ENCODE measurements at regions not wholly inside any gene's neighbourhood (a gene's known extent, or its start where the extent isn't known, plus 50 kb on each side); places are given as distances from the start of the nearest gene placed in this dataset.
A peak's percentile ranks its signal among the peaks of the same experiment; 100 is the strongest.

DNA sequence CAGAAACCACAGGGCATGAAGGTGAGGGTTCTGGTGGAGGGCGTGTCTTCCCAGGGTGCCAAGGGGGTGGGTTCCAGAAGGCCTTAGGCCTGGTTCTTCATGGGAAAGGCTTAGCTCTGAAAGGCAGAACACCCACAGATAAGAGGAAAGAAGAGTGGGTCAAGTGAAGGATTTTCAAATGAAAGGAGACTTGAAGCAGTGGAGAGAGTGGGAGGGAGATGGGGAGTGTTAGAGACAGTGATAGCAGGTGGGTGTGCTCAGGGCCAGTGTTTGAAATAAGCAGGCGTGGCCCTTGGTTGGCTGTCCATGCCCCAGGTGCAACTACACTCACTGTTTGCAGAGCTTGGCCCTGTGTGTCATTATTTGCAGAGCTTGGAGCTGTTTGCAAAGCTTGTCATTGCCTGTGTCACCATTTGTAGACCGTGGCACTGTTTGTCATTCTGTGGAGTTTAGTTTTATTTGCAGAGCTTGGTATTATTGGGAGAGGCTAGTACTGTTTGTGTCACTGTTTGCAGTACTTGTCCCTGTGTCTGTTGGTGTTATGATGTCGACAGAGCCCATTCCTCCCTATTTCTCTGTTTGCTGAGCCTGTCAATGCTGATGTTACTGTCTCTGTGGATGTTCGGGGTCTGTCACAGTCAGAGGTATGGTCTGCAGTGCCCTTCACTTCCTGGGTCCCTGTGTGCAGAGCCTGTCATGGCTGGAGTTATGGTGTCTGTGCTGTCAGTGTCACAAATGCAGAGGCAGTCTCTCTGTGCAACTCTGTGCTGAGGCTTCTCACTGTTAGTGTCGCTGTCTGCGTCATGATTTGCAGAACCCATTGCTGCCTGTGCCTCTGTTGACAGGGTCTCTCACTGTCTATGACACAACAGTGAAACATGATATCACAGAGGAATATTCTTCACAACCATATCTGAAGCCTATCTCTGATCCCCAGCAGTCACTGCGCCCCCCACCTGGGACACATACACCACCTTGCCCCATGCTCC lies 127.7 kb upstream of the LRFN2 start (continued):
- TF ChIP-seq, protein P1, sequence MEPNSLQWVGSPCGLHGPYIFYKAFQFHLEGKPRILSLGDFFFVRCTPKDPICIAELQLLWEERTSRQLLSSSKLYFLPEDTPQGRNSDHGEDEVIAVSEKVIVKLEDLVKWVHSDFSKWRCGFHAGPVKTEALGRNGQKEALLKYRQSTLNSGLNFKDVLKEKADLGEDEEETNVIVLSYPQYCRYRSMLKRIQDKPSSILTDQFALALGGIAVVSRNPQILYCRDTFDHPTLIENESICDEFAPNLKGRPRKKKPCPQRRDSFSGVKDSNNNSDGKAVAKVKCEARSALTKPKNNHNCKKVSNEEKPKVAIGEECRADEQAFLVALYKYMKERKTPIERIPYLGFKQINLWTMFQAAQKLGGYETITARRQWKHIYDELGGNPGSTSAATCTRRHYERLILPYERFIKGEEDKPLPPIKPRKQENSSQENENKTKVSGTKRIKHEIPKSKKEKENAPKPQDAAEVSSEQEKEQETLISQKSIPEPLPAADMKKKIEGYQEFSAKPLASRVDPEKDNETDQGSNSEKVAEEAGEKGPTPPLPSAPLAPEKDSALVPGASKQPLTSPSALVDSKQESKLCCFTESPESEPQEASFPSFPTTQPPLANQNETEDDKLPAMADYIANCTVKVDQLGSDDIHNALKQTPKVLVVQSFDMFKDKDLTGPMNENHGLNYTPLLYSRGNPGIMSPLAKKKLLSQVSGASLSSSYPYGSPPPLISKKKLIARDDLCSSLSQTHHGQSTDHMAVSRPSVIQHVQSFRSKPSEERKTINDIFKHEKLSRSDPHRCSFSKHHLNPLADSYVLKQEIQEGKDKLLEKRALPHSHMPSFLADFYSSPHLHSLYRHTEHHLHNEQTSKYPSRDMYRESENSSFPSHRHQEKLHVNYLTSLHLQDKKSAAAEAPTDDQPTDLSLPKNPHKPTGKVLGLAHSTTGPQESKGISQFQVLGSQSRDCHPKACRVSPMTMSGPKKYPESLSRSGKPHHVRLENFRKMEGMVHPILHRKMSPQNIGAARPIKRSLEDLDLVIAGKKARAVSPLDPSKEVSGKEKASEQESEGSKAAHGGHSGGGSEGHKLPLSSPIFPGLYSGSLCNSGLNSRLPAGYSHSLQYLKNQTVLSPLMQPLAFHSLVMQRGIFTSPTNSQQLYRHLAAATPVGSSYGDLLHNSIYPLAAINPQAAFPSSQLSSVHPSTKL (CRISPR knock-in tag; IDR thresholded peaks at IDR 0.05): peak; percentile 89
- no peak for TF ChIP-seq ZNF501 (CRISPR knock-in tag; IDR thresholded peaks at IDR 0.05)
- TF ChIP-seq MAZ (IDR thresholded peaks at IDR 0.05; ENCODE audit: borderline replicate concordance, low read depth, low read length): no peak
- no peak for TF ChIP-seq MAZ (CRISPR knock-in tag; IDR thresholded peaks at IDR 0.05; ENCODE audit: low read depth)
- no peak for TF ChIP-seq SALL2 (CRISPR knock-in tag; IDR thresholded peaks at IDR 0.05)
- TF ChIP-seq, protein P2, sequence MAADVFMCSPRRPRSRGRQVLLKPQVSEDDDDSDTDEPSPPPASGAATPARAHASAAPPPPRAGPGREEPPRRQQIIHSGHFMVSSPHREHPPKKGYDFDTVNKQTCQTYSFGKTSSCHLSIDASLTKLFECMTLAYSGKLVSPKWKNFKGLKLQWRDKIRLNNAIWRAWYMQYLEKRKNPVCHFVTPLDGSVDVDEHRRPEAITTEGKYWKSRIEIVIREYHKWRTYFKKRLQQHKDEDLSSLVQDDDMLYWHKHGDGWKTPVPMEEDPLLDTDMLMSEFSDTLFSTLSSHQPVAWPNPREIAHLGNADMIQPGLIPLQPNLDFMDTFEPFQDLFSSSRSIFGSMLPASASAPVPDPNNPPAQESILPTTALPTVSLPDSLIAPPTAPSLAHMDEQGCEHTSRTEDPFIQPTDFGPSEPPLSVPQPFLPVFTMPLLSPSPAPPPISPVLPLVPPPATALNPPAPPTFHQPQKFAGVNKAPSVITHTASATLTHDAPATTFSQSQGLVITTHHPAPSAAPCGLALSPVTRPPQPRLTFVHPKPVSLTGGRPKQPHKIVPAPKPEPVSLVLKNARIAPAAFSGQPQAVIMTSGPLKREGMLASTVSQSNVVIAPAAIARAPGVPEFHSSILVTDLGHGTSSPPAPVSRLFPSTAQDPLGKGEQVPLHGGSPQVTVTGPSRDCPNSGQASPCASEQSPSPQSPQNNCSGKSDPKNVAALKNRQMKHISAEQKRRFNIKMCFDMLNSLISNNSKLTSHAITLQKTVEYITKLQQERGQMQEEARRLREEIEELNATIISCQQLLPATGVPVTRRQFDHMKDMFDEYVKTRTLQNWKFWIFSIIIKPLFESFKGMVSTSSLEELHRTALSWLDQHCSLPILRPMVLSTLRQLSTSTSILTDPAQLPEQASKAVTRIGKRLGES (CRISPR knock-in tag; IDR thresholded peaks at IDR 0.05; ENCODE audit: borderline replicate concordance): no peak
- TF ChIP-seq ZNF484 (CRISPR knock-in tag; IDR thresholded peaks at IDR 0.05; ENCODE audit: borderline replicate concordance, low read depth): no peak
- TF ChIP-seq, protein P3, sequence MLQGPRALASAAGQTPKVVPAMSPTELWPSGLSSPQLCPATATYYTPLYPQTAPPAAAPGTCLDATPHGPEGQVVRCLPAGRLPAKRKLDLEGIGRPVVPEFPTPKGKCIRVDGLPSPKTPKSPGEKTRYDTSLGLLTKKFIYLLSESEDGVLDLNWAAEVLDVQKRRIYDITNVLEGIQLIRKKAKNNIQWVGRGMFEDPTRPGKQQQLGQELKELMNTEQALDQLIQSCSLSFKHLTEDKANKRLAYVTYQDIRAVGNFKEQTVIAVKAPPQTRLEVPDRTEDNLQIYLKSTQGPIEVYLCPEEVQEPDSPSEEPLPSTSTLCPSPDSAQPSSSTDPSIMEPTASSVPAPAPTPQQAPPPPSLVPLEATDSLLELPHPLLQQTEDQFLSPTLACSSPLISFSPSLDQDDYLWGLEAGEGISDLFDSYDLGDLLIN (CRISPR knock-in tag; IDR thresholded peaks at IDR 0.05; ENCODE audit: borderline replicate concordance): 0 out of 2 replicates have a peak, but pooled peaks have one; percentile 49
- no peak for TF ChIP-seq ZNF83 (CRISPR knock-in tag; IDR thresholded peaks at IDR 0.05; ENCODE audit: borderline replicate concordance)
- TF ChIP-seq ARHGAP35 (CRISPR knock-in tag; IDR thresholded peaks at IDR 0.05; ENCODE audit: borderline replicate concordance): no peak
- no peak for TF ChIP-seq ZNF816 (CRISPR knock-in tag; IDR thresholded peaks at IDR 0.05; ENCODE audit: borderline replicate concordance)
- no peak for TF ChIP-seq ZNF564 (CRISPR knock-in tag; IDR thresholded peaks at IDR 0.05)
- peak; percentile 68; the same call in 1 of the 2 replicates for TF ChIP-seq ERF (CRISPR knock-in tag; IDR thresholded peaks at IDR 0.05)
- TF ChIP-seq SOX6 (IDR thresholded peaks at IDR 0.05): no peak
- TF ChIP-seq SOX6 (CRISPR knock-in tag; IDR thresholded peaks at IDR 0.05): peak; percentile 86
- no peak for TF ChIP-seq SIX1 (CRISPR knock-in tag; IDR thresholded peaks at IDR 0.05; ENCODE audit: borderline replicate concordance)
- no peak for TF ChIP-seq DMTF1 (CRISPR knock-in tag; IDR thresholded peaks at IDR 0.05)
- TF ChIP-seq ZNF335 (CRISPR knock-in tag; IDR thresholded peaks at IDR 0.05): no peak
